Kidney epithelial cell (primary cell): ENCODE measurements at regions not wholly inside any gene's neighbourhood (a gene's known extent, or its start where the extent isn't known, plus 50 kb on each side); places are given as distances from the start of the nearest gene placed in this dataset.
"Not testable (repeated sequence)": the region's sequence is repeated elsewhere in the genome, so short reads cannot be mapped to it uniquely, and the experiment has no call there.

Experiments used
- DNase-seq: peaks from one replicate; pipeline ENCODE4 v3.0.0-alpha.2; 2010; ENCODE audit warnings: low read depth
- H3K27me3 ChIP-seq: 2 replicates; pipeline ENCODE4 v1.6.0; 2011; ENCODE audit warnings: low read length; ENCODE audit not compliant: control insufficient read depth, insufficient read depth
- H3K36me3 ChIP-seq: 2 replicates; pipeline ENCODE4 v1.5.1; 2011; ENCODE audit warnings: low read length; ENCODE audit not compliant: control insufficient read depth, insufficient read depth
- H3K4me3 ChIP-seq: 2 replicates; pipeline ENCODE4 v1.5.1; 2011; ENCODE audit warnings: low read depth, mild to moderate bottlenecking, control low read depth, low read length
- CTCF ChIP-seq: IDR thresholded peaks from 2 replicates; pipeline ENCODE4 v1.5.1; 2011; ENCODE audit warnings: mild to moderate bottlenecking, moderate library complexity, low read length, control low read depth, inconsistent platforms; ENCODE audit not compliant: insufficient read depth, poor library complexity, severe bottlenecking

DNA sequence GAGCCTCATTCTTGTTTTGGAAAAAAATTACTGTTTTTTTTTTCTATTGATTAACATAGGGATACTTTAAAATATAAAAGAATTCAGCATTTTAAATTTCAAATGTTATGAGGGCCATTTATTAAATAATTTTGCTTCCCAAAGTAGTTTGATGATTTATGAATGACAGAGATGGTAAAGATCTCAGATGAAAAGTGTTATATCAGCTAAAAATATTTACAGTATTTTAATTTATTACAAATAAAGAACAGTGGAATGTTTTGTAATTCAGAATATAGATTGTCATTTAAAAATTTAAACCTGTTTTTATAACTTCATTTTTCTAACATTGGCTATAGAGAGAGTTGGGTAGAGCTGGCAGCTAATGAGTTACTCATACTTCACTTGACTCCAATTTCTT lies 256.0 kb downstream of the TPBG start:
- no peak for DNase-seq
- Histone ChIP-seq H3K27me3 (no peaks in the 10 kb centered on the region), H3K4me3 (no peak overlapping the region), H3K36me3 (no peaks in the 10 kb centered on the region)
- no peak for TF ChIP-seq CTCF

- DNase-seq, result no peak
- no peaks in the 10 kb centered on the region for H3K36me3 ChIP-seq
- no peak for TF ChIP-seq CTCF
- H3K4me3 ChIP-seq, result no peak overlapping the region
- no peaks in the 10 kb centered on the region for H3K27me3 ChIP-seq
Observed at GRCh38 chr6:82622461-82622860, 258.8 kb downstream of the TPBG start.

DNA sequence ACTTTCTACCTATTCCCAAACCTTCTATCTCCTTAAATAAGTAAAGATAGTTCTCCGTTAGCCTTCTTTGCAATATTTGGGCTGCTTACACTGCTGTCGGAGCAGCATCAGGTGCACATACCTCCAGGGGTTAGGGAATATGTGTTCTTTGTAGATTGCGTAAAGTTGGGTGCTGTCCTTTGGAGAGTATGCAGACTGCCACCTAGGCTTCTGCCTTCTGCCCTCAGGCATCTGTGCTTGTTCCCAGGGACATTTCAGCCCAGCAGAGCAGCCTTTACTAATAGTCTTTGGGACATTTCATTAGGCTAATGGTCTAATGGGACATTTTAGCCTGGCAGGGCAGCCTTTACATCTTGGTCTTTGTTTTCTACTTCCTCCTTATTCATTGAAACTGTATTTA lies 260.6 kb downstream of the TPBG start:
- TF ChIP-seq CTCF, result no peak
- Histone ChIP-seq H3K4me3 (no peak overlapping the region), H3K36me3 (no peaks in the 10 kb centered on the region), H3K27me3 (no peaks in the 10 kb centered on the region)
- no peak for DNase-seq

GRCh38 chr6:82626946-82627345 lies 263.3 kb downstream of the TPBG start:
- not testable (repeated sequence) for H3K4me3 ChIP-seq, DNase-seq, H3K36me3 ChIP-seq, H3K27me3 ChIP-seq

- no peaks in the 10 kb centered on the region for H3K36me3 ChIP-seq
- H3K27me3 ChIP-seq, result no peaks in the 10 kb centered on the region
- DNase-seq, result no peak
- no peak for TF ChIP-seq CTCF
- H3K4me3 ChIP-seq, result no peak overlapping the region
Observed at GRCh38 chr6:82629921-82630320, 266.3 kb downstream of the TPBG start.

- no peak overlapping the region for H3K4me3 ChIP-seq
- no peak for DNase-seq
- no peaks in the 10 kb centered on the region for H3K27me3 ChIP-seq
- H3K36me3 ChIP-seq, result no peaks in the 10 kb centered on the region
- no peak for TF ChIP-seq CTCF
Observed at GRCh38 chr6:82641677-82642076, 278.1 kb downstream of the TPBG start.
